Sigmoid colon (tissue), 6 donors: ENCODE measurements at regions not wholly inside any gene's neighbourhood (a gene's known extent, or its start where the extent isn't known, plus 50 kb on each side); places are given as distances from the start of the nearest gene placed in this dataset.

ENCODE experiments used
- DNase-seq: peaks from one replicate; pipeline ENCODE4 v3.0.0-alpha.2; 2019
- H3K27ac ChIP-seq, 4 donors: fragments of 200-600 bp; sonication (generic); one replicate each; pipeline ENCODE4 v1.5.1; 2016 to 2019; ENCODE audit warnings: mild to moderate bottlenecking in 1 of 4
- H3K27me3 ChIP-seq, 3 donors: fragments of 200-600 bp; sonication (generic); one replicate each; pipeline ENCODE4 v1.5.1; 2019; ENCODE audit warnings: mild to moderate bottlenecking in 1 of 3
- H3K36me3 ChIP-seq, 4 donors: fragments of 200-600 bp; sonication (generic); one replicate each; pipeline ENCODE4 v1.5.1; 2016 to 2019
- H3K4me1 ChIP-seq, 4 donors: fragments of 200-600 bp; sonication (generic); one replicate each; pipeline ENCODE4 v1.5.1; 2017 to 2019
- H3K4me3 ChIP-seq, 4 donors: fragments of 200-600 bp; sonication (generic); one replicate each; pipeline ENCODE4 v1.5.1; 2017 to 2019; ENCODE audit warnings: mild to moderate bottlenecking in 2 of 4, moderate library complexity in 1 of 4
- H3K9me3 ChIP-seq, 4 donors: fragments of 200-600 bp in 3 of 4; sonication (generic) in 3 of 4; one replicate each; pipeline versions ENCODE4 v1.5.1 to v1.6.1; 2013 to 2019
- EP300 ChIP-seq, 4 donors: sonication (generic); formaldehyde crosslinking; IDR thresholded peaks; one replicate each; pipeline ENCODE4 v1.6.1; 2017; ENCODE audit warnings: antibody characterized with exemption in 4 of 4
- POLR2A ChIP-seq, 2 donors: fragments of 450-650 bp; IDR thresholded peaks; one replicate each; pipeline ENCODE4 v1.6.1; 2016; ENCODE audit warnings: antibody characterized with exemption in 2 of 2, mild to moderate bottlenecking in 2 of 2, moderate library complexity in 2 of 2
- POLR2AphosphoS5 ChIP-seq, 4 donors: sonication (generic); formaldehyde crosslinking; IDR thresholded peaks; one replicate each; pipeline ENCODE4 v1.6.1; 2017; ENCODE audit warnings: antibody characterized with exemption in 4 of 4
- WGBS, 2 donors: extraction: QIAGEN DNeasy Blood & Tissue Kit; methylation state at CpG; one replicate each; pipeline ENCODE4 v1.1.7; 2013; 5-methylcytosine and 5-hydroxymethylcytosine counted together
- intact Hi-C: fragments of 100-400 bp; cut with DNase I; formaldehyde crosslinking; loops from one replicate; pipeline ENCODE4 v1.15.1; 2023
- TF ChIP-seq, protein P1 (sequence below), 4 experiments: fragments of 450-650 bp in 3 of 4; fragments of 200-600 bp in 1 of 4; IDR thresholded peaks; one replicate each; pipeline ENCODE4 v1.5.1; 2016 to 2019; ENCODE audit warnings: antibody characterized with exemption in 4 of 4, mild to moderate bottlenecking in 3 of 4, moderate library complexity in 2 of 4
- donor health status: healthy with polysubstance abuse.
- donor health status: healthy.

- H3K27ac ChIP-seq: no peak overlapping the region
- H3K9me3 ChIP-seq: no peaks in the 10 kb centered on the region
- TF ChIP-seq, protein P1, sequence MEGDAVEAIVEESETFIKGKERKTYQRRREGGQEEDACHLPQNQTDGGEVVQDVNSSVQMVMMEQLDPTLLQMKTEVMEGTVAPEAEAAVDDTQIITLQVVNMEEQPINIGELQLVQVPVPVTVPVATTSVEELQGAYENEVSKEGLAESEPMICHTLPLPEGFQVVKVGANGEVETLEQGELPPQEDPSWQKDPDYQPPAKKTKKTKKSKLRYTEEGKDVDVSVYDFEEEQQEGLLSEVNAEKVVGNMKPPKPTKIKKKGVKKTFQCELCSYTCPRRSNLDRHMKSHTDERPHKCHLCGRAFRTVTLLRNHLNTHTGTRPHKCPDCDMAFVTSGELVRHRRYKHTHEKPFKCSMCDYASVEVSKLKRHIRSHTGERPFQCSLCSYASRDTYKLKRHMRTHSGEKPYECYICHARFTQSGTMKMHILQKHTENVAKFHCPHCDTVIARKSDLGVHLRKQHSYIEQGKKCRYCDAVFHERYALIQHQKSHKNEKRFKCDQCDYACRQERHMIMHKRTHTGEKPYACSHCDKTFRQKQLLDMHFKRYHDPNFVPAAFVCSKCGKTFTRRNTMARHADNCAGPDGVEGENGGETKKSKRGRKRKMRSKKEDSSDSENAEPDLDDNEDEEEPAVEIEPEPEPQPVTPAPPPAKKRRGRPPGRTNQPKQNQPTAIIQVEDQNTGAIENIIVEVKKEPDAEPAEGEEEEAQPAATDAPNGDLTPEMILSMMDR (IDR thresholded peaks at IDR 0.05): no peak
- TF ChIP-seq POLR2A (IDR thresholded peaks at IDR 0.05): no peak
- no peak for TF ChIP-seq POLR2AphosphoS5 (IDR thresholded peaks at IDR 0.05)
- no peak for TF ChIP-seq EP300 (IDR thresholded peaks at IDR 0.05)
- H3K4me3 ChIP-seq: no peak overlapping the region
- no peak for DNase-seq
- no peaks in the 10 kb centered on the region for H3K27me3 ChIP-seq
- intact Hi-C loops: no loop called here
- 96% methylated on average over 3 of the region's 3 CpGs for WGBS, 2 donors
- H3K4me1 ChIP-seq: no peaks in the 10 kb centered on the region
- no peaks in the 10 kb centered on the region for H3K36me3 ChIP-seq
These were observed 334.9 kb upstream of the NAALADL2 start for GRCh38 chr3:174524203-174524602.

GRCh38 chr3:174529298-174529697 lies 329.8 kb upstream of the NAALADL2 start:
- Histone ChIP-seq H3K36me3 (no peaks in the 10 kb centered on the region), H3K9me3 (no peaks in the 10 kb centered on the region), H3K27me3 (no peaks in the 10 kb centered on the region), H3K4me1 (no peaks in the 10 kb centered on the region), H3K27ac (no peak overlapping the region), H3K4me3 (no peak overlapping the region)
- DNase-seq: no peak
- intact Hi-C loops: no loop called here
- 90 to 94% methylated on average over 3 of the region's 3 CpGs for WGBS, 2 donors
- TF ChIP-seq POLR2A (IDR thresholded peaks at IDR 0.05) (no peak), POLR2AphosphoS5 (IDR thresholded peaks at IDR 0.05) (no peak), EP300 (IDR thresholded peaks at IDR 0.05) (no peak)
- TF ChIP-seq, protein P1 (IDR thresholded peaks at IDR 0.05): no peak

- H3K27me3 ChIP-seq: no peaks in the 10 kb centered on the region
- no peak overlapping the region for H3K27ac ChIP-seq
- no peaks in the 10 kb centered on the region for H3K9me3 ChIP-seq
- H3K36me3 ChIP-seq: no peaks in the 10 kb centered on the region
- WGBS, 2 donors: 33 to 72% methylated on average over 5 of the region's 5 CpGs
- DNase-seq: no peak
- no peak overlapping the region for H3K4me3 ChIP-seq
- no peaks in the 10 kb centered on the region for H3K4me1 ChIP-seq
- TF ChIP-seq POLR2A (IDR thresholded peaks at IDR 0.05) (no peak), EP300 (IDR thresholded peaks at IDR 0.05) (no peak), POLR2AphosphoS5 (IDR thresholded peaks at IDR 0.05) (no peak)
- TF ChIP-seq, protein P1 (IDR thresholded peaks at IDR 0.05): no peak
- intact Hi-C loops: no loop called here
These were observed 327.7 kb upstream of the NAALADL2 start for GRCh38 chr3:174531262-174531982.

DNA sequence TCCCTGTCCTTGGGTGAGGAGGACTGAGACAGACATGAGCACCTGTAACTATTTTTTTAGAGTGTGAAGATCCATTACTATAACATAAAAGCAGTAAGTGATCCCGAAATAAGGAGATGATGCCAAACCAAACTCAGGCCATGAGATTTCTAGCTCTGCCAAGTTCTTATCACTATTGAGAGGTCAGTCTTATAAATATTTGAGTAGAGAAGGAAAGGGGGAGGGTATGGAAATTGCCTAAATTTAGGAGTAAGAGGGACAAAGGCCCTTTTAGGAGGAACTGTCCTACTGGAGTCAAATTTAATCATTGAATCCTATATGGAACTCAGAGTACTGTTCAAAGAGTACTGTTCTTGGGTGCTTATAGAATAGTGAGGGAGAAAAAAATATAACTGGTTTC lies 326.9 kb upstream of the NAALADL2 start:
- no peak overlapping the region for H3K27ac ChIP-seq
- no peaks in the 10 kb centered on the region for H3K9me3 ChIP-seq
- H3K27me3 ChIP-seq: no peaks in the 10 kb centered on the region
- 87 to 95% methylated on average over 1 of the region's 1 CpG for WGBS, 2 donors
- intact Hi-C loops: no loop called here
- TF ChIP-seq, protein P1 (IDR thresholded peaks at IDR 0.05): no peak
- TF ChIP-seq POLR2AphosphoS5 (IDR thresholded peaks at IDR 0.05) (no peak), POLR2A (IDR thresholded peaks at IDR 0.05) (no peak), EP300 (IDR thresholded peaks at IDR 0.05) (no peak)
- no peak for DNase-seq
- no peaks in the 10 kb centered on the region for H3K4me1 ChIP-seq
- H3K4me3 ChIP-seq: no peak overlapping the region
- H3K36me3 ChIP-seq: no peaks in the 10 kb centered on the region

GRCh38 chr3:174532776-174533175 lies 326.4 kb upstream of the NAALADL2 start:
- 88 to 89% methylated on average over 2 of the region's 2 CpGs for WGBS, 2 donors
- DNase-seq: no peak
- Histone ChIP-seq H3K4me1 (no peaks in the 10 kb centered on the region), H3K4me3 (no peak overlapping the region), H3K27ac (no peak overlapping the region), H3K9me3 (no peaks in the 10 kb centered on the region), H3K27me3 (no peaks in the 10 kb centered on the region), H3K36me3 (no peaks in the 10 kb centered on the region)
- TF ChIP-seq POLR2A (IDR thresholded peaks at IDR 0.05): no peak
- no peak for TF ChIP-seq POLR2AphosphoS5 (IDR thresholded peaks at IDR 0.05)
- TF ChIP-seq, protein P1 (IDR thresholded peaks at IDR 0.05): no peak
- TF ChIP-seq EP300 (IDR thresholded peaks at IDR 0.05): no peak
- intact Hi-C loops: no loop called here
